Vagina (tissue), 2 donors: ENCODE measurements at regions not wholly inside any gene's neighbourhood (a gene's known extent, or its start where the extent isn't known, plus 50 kb on each side); places are given as distances from the start of the nearest gene placed in this dataset.

Source experiments
- DNase-seq, 2 donors: peaks; one replicate each; pipeline ENCODE4 v3.0.0-alpha.2; 2017; ENCODE audit errors: extremely low spot score in 2 of 2
- H3K27ac ChIP-seq: fragments of 200-600 bp; sonication (generic); one replicate; pipeline ENCODE4 v1.5.1; 2019
- H3K27me3 ChIP-seq: fragments of 200-600 bp; sonication (generic); one replicate; pipeline ENCODE4 v1.5.1; 2019
- H3K36me3 ChIP-seq, 2 donors: fragments of 200-600 bp; sonication (generic); one replicate each; pipeline ENCODE4 v1.5.1; 2017 to 2019
- H3K4me1 ChIP-seq: fragments of 200-600 bp; sonication (generic); one replicate; pipeline ENCODE4 v1.5.1; 2019
- H3K4me3 ChIP-seq, 2 donors: fragments of 200-600 bp; sonication (generic); 1 replicate in 1 of 2; 2 replicates in 1 of 2; pipeline ENCODE4 v1.5.1; 2016 to 2019
- H3K9me3 ChIP-seq: fragments of 200-600 bp; sonication (generic); one replicate; pipeline ENCODE4 v1.5.1; 2019
- POLR2A ChIP-seq, 2 donors: fragments of 450-650 bp; IDR thresholded peaks; one replicate each; pipeline ENCODE4 v1.6.1; 2017; ENCODE audit warnings: antibody characterized with exemption in 2 of 2, mild to moderate bottlenecking in 2 of 2, moderate library complexity in 2 of 2
- POLR2AphosphoS5 ChIP-seq, 2 donors: sonication (generic); formaldehyde crosslinking; IDR thresholded peaks; one replicate each; pipeline ENCODE4 v1.9.0; 2017; ENCODE audit warnings: antibody characterized with exemption in 2 of 2, mild to moderate bottlenecking in 2 of 2, low read depth in 1 of 2; ENCODE audit not compliant: insufficient read depth in 1 of 2
- intact Hi-C: fragments of 100-400 bp; cut with DNase I; formaldehyde crosslinking; loops from one replicate; pipeline ENCODE4 v1.15.1; 2023
- TF ChIP-seq, protein P1 (sequence below), 3 experiments: fragments of 450-650 bp in 2 of 3; fragments of 200-600 bp in 1 of 3; sonication (generic) in 1 of 3; IDR thresholded peaks; one replicate each; pipeline ENCODE4 v1.5.1; 2017 to 2019; ENCODE audit warnings: antibody characterized with exemption in 3 of 3, mild to moderate bottlenecking in 2 of 3, moderate library complexity in 2 of 3

- H3K27me3 ChIP-seq, result no peaks in the 10 kb centered on the region
- H3K27ac ChIP-seq, result no peak overlapping the region
- no peaks in the 10 kb centered on the region for H3K9me3 ChIP-seq
- H3K4me1 ChIP-seq, result no peaks in the 10 kb centered on the region
- intact Hi-C loops, result no loop called here
- no peak for DNase-seq
- no peak overlapping the region for H3K4me3 ChIP-seq
- no peaks in the 10 kb centered on the region for H3K36me3 ChIP-seq
- TF ChIP-seq, protein P1, sequence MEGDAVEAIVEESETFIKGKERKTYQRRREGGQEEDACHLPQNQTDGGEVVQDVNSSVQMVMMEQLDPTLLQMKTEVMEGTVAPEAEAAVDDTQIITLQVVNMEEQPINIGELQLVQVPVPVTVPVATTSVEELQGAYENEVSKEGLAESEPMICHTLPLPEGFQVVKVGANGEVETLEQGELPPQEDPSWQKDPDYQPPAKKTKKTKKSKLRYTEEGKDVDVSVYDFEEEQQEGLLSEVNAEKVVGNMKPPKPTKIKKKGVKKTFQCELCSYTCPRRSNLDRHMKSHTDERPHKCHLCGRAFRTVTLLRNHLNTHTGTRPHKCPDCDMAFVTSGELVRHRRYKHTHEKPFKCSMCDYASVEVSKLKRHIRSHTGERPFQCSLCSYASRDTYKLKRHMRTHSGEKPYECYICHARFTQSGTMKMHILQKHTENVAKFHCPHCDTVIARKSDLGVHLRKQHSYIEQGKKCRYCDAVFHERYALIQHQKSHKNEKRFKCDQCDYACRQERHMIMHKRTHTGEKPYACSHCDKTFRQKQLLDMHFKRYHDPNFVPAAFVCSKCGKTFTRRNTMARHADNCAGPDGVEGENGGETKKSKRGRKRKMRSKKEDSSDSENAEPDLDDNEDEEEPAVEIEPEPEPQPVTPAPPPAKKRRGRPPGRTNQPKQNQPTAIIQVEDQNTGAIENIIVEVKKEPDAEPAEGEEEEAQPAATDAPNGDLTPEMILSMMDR (IDR thresholded peaks at IDR 0.05), result no peak
- TF ChIP-seq POLR2A (IDR thresholded peaks at IDR 0.05), result no peak
- TF ChIP-seq POLR2AphosphoS5 (IDR thresholded peaks at IDR 0.05; ENCODE audit: insufficient read depth in 1 of 2, low read depth in 1 of 2), result no peak
Observed at GRCh38 chr2:188159484-188159883, 132.2 kb upstream of the GULP1 start.

GRCh38 chr2:188170356-188170755 is 121.3 kb upstream of the GULP1 start:
- Histone ChIP-seq H3K9me3 (no peaks in the 10 kb centered on the region), H3K4me3 (no peak overlapping the region), H3K27me3 (no peaks in the 10 kb centered on the region), H3K36me3 (no peaks in the 10 kb centered on the region), H3K27ac (no peak overlapping the region), H3K4me1 (no peaks in the 10 kb centered on the region)
- intact Hi-C loops, result no loop called here
- no peak for DNase-seq
- no peak for TF ChIP-seq POLR2A (IDR thresholded peaks at IDR 0.05)

- no peaks in the 10 kb centered on the region for H3K36me3 ChIP-seq
Observed at GRCh38 chr2:188176620-188177019, 115.1 kb upstream of the GULP1 start.

GRCh38 chr2:188181067-188181838 is 110.4 kb upstream of the GULP1 start:
- Histone ChIP-seq H3K27ac (no peak overlapping the region), H3K36me3 (no peaks in the 10 kb centered on the region), H3K4me1 (no peaks in the 10 kb centered on the region), H3K4me3 (no peak overlapping the region), H3K27me3 (no peaks in the 10 kb centered on the region), H3K9me3 (no peaks in the 10 kb centered on the region)
- no peak for TF ChIP-seq POLR2AphosphoS5 (IDR thresholded peaks at IDR 0.05; ENCODE audit: insufficient read depth in 1 of 2, low read depth in 1 of 2)
- no peak for TF ChIP-seq POLR2A (IDR thresholded peaks at IDR 0.05)
- TF ChIP-seq, protein P1 (IDR thresholded peaks at IDR 0.05), result no peak
- intact Hi-C loops, result no loop called here
- no peak for DNase-seq

More at GRCh38 chr2:188176620-188177019, 115.1 kb upstream of the GULP1 start:
- Histone ChIP-seq H3K27ac (no peak overlapping the region), H3K4me1 (no peaks in the 10 kb centered on the region), H3K9me3 (no peaks in the 10 kb centered on the region), H3K27me3 (no peaks in the 10 kb centered on the region), H3K4me3 (no peak overlapping the region)
- TF ChIP-seq POLR2A (IDR thresholded peaks at IDR 0.05), result no peak
- DNase-seq, result no peak
- intact Hi-C loops, result no loop called here

GRCh38 chr2:188181884-188182283 is 109.8 kb upstream of the GULP1 start:
- Histone ChIP-seq H3K36me3 (no peaks in the 10 kb centered on the region), H3K4me3 (no peak overlapping the region), H3K9me3 (no peaks in the 10 kb centered on the region), H3K4me1 (no peaks in the 10 kb centered on the region), H3K27me3 (no peaks in the 10 kb centered on the region), H3K27ac (no peak overlapping the region)
- intact Hi-C loops, result no loop called here
- DNase-seq, result no peak
- TF ChIP-seq POLR2A (IDR thresholded peaks at IDR 0.05) (no peak), POLR2AphosphoS5 (IDR thresholded peaks at IDR 0.05; ENCODE audit: insufficient read depth in 1 of 2, low read depth in 1 of 2) (no peak)
- TF ChIP-seq, protein P1 (IDR thresholded peaks at IDR 0.05), result no peak

- Histone ChIP-seq H3K27me3 (no peaks in the 10 kb centered on the region), H3K4me1 (no peaks in the 10 kb centered on the region), H3K4me3 (no peak overlapping the region), H3K9me3 (no peaks in the 10 kb centered on the region), H3K36me3 (no peaks in the 10 kb centered on the region), H3K27ac (no peak overlapping the region)
- no peak for DNase-seq
- intact Hi-C loops, result no loop called here
- TF ChIP-seq, protein P1 (IDR thresholded peaks at IDR 0.05), result no peak
- no peak for TF ChIP-seq POLR2A (IDR thresholded peaks at IDR 0.05)
- no peak for TF ChIP-seq POLR2AphosphoS5 (IDR thresholded peaks at IDR 0.05; ENCODE audit: insufficient read depth in 1 of 2, low read depth in 1 of 2)
Observed at GRCh38 chr2:188187726-188188125, 103.9 kb upstream of the GULP1 start.
